ENCODE measurements at regions not wholly inside any gene's neighbourhood (a gene's known extent, or its start where the extent isn't known, plus 50 kb on each side); places are given as distances from the start of the nearest gene placed in this dataset.
"Not testable (repeated sequence)": the region's sequence is repeated elsewhere in the genome, so short reads cannot be mapped to it uniquely, and the experiment has no call there.

DNA sequence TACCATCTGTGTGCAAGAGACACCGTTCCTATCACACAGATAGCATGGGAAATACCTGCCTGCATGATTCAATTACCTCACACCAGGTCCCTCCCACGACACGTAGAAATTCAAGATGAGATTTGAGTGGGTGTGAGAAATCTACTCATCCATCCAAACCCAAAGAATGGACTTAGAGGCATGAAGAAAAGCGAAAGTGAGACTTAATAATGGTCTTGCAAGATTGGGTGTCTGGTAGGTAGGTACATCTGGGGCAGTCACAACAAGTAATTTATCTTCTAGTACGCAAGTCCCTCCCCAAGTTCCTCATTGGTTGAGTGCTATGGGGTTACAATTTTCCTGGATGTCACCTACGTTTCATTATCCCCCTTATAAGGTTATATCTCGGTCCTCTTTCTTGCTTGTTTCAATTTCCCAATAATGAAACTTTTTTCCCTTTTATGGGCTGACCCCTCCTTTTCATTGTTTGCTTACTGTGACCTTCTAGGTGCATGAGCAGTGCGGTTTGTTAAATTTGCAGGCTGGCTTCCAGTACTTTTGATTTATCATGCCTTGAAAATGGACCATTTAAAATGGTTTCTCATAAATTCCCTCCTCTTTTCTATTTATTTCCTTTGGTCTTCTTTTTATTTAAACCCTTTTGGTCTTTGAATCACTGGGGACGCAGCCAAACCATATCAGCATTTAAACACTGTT lies 63.1 kb upstream of the ZNF658 start:
- ATAC-seq (ENCODE audit: low FRiP score); intact Hi-C loops (cut with DNase I); H3K27me3 ChIP-seq (ENCODE audit: control insufficient read depth in 1 of 2, insufficient read depth in 2 of 2, low read length in 1 of 2); H3K36me3 ChIP-seq (ENCODE audit: control insufficient read depth in 1 of 2, insufficient read depth in 2 of 2, low read length in 1 of 2); H3K4me1 ChIP-seq (ENCODE audit: control insufficient read depth in 1 of 2, insufficient read depth in 2 of 2, low read length in 2 of 2); DNase-seq; H3K4me3 ChIP-seq (ENCODE audit: low read length in 2 of 2); H3K9me3 ChIP-seq (ENCODE audit: control insufficient read depth, low read length); H3K27ac ChIP-seq (ENCODE audit: low read depth in 1 of 2, low read length in 2 of 2): not testable (repeated sequence)
- 96 to 100% methylated on average over 2 of the region's 9 CpGs for WGBS, 2 donors

Measured in aorta (tissue), 5 donors.